ENCODE measurements at regions not wholly inside any gene's neighbourhood (a gene's known extent, or its start where the extent isn't known, plus 50 kb on each side); places are given as distances from the start of the nearest gene placed in this dataset.

DNA sequence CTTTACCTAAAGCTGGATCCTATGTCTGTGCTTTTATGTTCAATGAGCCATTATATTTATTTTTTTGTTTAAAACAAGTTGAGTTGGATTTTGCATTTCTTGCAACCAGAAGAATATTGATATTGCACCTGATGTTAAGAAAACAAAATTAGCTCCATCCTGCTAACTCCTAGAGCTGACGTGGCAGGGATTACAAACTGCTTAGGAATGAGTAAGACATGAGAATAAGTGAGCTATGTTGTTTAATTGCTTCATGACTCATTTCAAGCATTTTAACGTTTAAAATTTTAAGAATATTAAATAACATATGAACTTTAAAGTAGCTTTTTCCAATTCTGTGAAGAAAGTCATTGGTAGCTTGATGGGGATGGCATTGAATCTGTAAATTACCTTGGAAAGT lies 663.5 kb downstream of the EPM2A start:
- Mint-ChIP-seq H3K4me1 (no peaks in the 10 kb centered on the region), H3K36me3 (ENCODE audit: low read depth) (no peaks in the 10 kb centered on the region), H3K27ac (no peak overlapping the region), H3K27me3 (ENCODE audit: insufficient read depth, low read depth, poor library complexity) (peaks cover 1% of the 10 kb centered on the region), H3K4me3 (no peak overlapping the region), H3K9me3 (peaks cover 4% of the 10 kb centered on the region; the same call in 1 of the 3 replicates)
- no peak overlapping the region for H3K4me3 ChIP-seq
- no peak for ATAC-seq
- H3K27ac ChIP-seq (ENCODE audit: low read depth), result no peak overlapping the region
- no peaks in the 10 kb centered on the region for H3F3A ChIP-seq (replicated peaks; ENCODE audit: low read depth)
- no peak for DNase-seq (ENCODE audit: low spot score)
- no peaks in the 10 kb centered on the region for H3K36me3 ChIP-seq (ENCODE audit: insufficient read depth)
- no peaks in the 10 kb centered on the region for H3K79me2 ChIP-seq (replicated peaks; ENCODE audit: insufficient read depth)
- H3K27me3 ChIP-seq (ENCODE audit: insufficient read depth), result no peaks in the 10 kb centered on the region
- H3K4me2 ChIP-seq, result no peak overlapping the region
- no peak overlapping the region for H2AFZ ChIP-seq
- H3K4me1 ChIP-seq (ENCODE audit: insufficient read depth), result no peaks in the 10 kb centered on the region
- TF ChIP-seq STAT1 (IDR thresholded peaks at IDR 0.05; ENCODE audit: unreplicated experiment) (no peak), CTCF (conservative IDR thresholded peaks at IDR 0.05; ENCODE audit: low read depth in 2 of 2) (no peak), REST (IDR thresholded peaks at IDR 0.05; ENCODE audit: unreplicated experiment) (no peak), EZH2phosphoT487 (IDR thresholded peaks at IDR 0.05; ENCODE audit: unreplicated experiment) (no peak), POLR2AphosphoS5 (IDR thresholded peaks at IDR 0.05; ENCODE audit: low read depth) (no peak), ZNF114 (CRISPR knock-in tag; IDR thresholded peaks at IDR 0.05) (no peak), JUNB (IDR thresholded peaks at IDR 0.05; ENCODE audit: unreplicated experiment) (no peak), ZNF331 (CRISPR knock-in tag; IDR thresholded peaks at IDR 0.05; ENCODE audit: low read depth) (no peak), ETS1 (IDR thresholded peaks at IDR 0.05) (no peak), CREB1 (CRISPR knock-in tag; IDR thresholded peaks at IDR 0.05; ENCODE audit: low read depth) (no peak), NANOG (IDR thresholded peaks at IDR 0.05; ENCODE audit: borderline replicate concordance) (no peak), EZH2 (IDR thresholded peaks at IDR 0.05; ENCODE audit: low read depth, unreplicated experiment) (no peak)
- TF ChIP-seq, protein P1, sequence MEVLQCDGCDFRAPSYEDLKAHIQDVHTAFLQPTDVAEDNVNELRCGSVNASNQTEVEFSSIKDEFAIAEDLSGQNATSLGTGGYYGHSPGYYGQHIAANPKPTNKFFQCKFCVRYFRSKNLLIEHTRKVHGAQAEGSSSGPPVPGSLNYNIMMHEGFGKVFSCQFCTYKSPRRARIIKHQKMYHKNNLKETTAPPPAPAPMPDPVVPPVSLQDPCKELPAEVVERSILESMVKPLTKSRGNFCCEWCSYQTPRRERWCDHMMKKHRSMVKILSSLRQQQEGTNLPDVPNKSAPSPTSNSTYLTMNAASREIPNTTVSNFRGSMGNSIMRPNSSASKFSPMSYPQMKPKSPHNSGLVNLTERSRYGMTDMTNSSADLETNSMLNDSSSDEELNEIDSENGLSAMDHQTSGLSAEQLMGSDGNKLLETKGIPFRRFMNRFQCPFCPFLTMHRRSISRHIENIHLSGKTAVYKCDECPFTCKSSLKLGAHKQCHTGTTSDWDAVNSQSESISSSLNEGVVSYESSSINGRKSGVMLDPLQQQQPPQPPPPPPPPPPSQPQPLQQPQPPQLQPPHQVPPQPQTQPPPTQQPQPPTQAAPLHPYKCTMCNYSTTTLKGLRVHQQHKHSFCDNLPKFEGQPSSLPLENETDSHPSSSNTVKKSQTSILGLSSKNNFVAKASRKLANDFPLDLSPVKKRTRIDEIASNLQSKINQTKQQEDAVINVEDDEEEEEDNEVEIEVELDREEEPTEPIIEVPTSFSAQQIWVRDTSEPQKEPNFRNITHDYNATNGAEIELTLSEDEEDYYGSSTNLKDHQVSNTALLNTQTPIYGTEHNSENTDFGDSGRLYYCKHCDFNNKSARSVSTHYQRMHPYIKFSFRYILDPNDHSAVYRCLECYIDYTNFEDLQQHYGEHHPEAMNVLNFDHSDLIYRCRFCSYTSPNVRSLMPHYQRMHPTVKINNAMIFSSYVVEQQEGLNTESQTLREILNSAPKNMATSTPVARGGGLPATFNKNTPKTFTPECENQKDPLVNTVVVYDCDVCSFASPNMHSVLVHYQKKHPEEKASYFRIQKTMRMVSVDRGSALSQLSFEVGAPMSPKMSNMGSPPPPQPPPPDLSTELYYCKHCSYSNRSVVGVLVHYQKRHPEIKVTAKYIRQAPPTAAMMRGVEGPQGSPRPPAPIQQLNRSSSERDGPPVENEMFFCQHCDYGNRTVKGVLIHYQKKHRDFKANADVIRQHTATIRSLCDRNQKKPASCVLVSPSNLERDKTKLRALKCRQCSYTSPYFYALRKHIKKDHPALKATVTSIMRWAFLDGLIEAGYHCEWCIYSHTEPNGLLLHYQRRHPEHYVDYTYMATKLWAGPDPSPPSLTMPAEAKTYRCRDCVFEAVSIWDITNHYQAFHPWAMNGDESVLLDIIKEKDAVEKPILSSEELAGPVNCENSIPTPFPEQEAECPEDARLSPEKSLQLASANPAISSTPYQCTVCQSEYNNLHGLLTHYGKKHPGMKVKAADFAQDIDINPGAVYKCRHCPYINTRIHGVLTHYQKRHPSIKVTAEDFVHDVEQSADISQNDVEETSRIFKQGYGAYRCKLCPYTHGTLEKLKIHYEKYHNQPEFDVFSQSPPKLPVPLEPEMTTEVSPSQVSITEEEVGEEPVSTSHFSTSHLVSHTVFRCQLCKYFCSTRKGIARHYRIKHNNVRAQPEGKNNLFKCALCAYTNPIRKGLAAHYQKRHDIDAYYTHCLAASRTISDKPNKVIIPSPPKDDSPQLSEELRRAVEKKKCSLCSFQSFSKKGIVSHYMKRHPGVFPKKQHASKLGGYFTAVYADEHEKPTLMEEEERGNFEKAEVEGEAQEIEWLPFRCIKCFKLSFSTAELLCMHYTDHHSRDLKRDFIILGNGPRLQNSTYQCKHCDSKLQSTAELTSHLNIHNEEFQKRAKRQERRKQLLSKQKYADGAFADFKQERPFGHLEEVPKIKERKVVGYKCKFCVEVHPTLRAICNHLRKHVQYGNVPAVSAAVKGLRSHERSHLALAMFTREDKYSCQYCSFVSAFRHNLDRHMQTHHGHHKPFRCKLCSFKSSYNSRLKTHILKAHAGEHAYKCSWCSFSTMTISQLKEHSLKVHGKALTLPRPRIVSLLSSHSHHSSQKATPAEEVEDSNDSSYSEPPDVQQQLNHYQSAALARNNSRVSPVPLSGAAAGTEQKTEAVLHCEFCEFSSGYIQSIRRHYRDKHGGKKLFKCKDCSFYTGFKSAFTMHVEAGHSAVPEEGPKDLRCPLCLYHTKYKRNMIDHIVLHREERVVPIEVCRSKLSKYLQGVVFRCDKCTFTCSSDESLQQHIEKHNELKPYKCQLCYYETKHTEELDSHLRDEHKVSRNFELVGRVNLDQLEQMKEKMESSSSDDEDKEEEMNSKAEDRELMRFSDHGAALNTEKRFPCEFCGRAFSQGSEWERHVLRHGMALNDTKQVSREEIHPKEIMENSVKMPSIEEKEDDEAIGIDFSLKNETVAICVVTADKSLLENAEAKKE (CRISPR knock-in tag; IDR thresholded peaks at IDR 0.05), result no peak
- H4K20me1 ChIP-seq (replicated peaks; ENCODE audit: insufficient read depth), result no peaks in the 10 kb centered on the region
- H3K9me2 ChIP-seq (ENCODE audit: insufficient read depth), result peaks cover 6% of the 10 kb centered on the region; the same call in 1 of the 2 replicates

Measured in GM23338 (cell line).